ENCODE measurements at regions not wholly inside any gene's neighbourhood (a gene's known extent, or its start where the extent isn't known, plus 50 kb on each side); places are given as distances from the start of the nearest gene placed in this dataset.

- H3K4me3 ChIP-seq, result no peak overlapping the region
- no peaks in the 10 kb centered on the region for H3K36me3 ChIP-seq (replicated peaks; ENCODE audit: insufficient read depth, low read depth)
- TF ChIP-seq EZH2phosphoT487 (IDR thresholded peaks at IDR 0.05; ENCODE audit: low read depth, severe bottlenecking, unreplicated experiment) (no peak), CTCF (IDR thresholded peaks at IDR 0.05; ENCODE audit: poor library complexity) (no peak), EZH2 (IDR thresholded peaks at IDR 0.05; ENCODE audit: borderline replicate concordance) (no peak)
- H3K27me3 ChIP-seq, result no peaks in the 10 kb centered on the region
- H3K9me3 ChIP-seq (ENCODE audit: low read depth), result no peaks in the 10 kb centered on the region
- H3K9me2 ChIP-seq (replicated peaks; ENCODE audit: insufficient read depth), result no peaks in the 10 kb centered on the region
- no peaks in the 10 kb centered on the region for H3K4me1 ChIP-seq (ENCODE audit: insufficient read depth)
- H4K20me1 ChIP-seq (ENCODE audit: insufficient read depth, poor library complexity, severe bottlenecking), result no peaks in the 10 kb centered on the region
- 86% methylated on average over 2 of the region's 2 CpGs for WGBS (ENCODE audit: low lambda C conversion rate, missing lambda C conversion rate)
- H3K27ac ChIP-seq, result no peak overlapping the region
- no peak for DNase-seq (ENCODE audit: low spot score)
- H2AFZ ChIP-seq, result no peak overlapping the region
- H3K4me2 ChIP-seq, result no peak overlapping the region
- no peaks in the 10 kb centered on the region for H3K79me2 ChIP-seq
Observed at GRCh38 chr2:74735009-74735408, 81.0 kb downstream of the SEMA4F start.

- H2AFZ ChIP-seq, result no peak overlapping the region
- no peak overlapping the region for H3K4me2 ChIP-seq
- no peak overlapping the region for H3K4me3 ChIP-seq
Observed at GRCh38 chr2:74735564-74735963, 81.5 kb downstream of the SEMA4F start.

GRCh38 chr2:74736589-74736988 is 82.5 kb downstream of the SEMA4F start:
- no peak overlapping the region for H2AFZ ChIP-seq
- no peak for TF ChIP-seq EZH2phosphoT487 (IDR thresholded peaks at IDR 0.05; ENCODE audit: low read depth, severe bottlenecking, unreplicated experiment)
- TF ChIP-seq EZH2 (IDR thresholded peaks at IDR 0.05; ENCODE audit: borderline replicate concordance), result no peak
- no peak for TF ChIP-seq CTCF (IDR thresholded peaks at IDR 0.05; ENCODE audit: poor library complexity)
- 75% methylated on average over 2 of the region's 2 CpGs for WGBS (ENCODE audit: low lambda C conversion rate, missing lambda C conversion rate)
- peaks cover 5% of the 10 kb centered on the region for H3K4me1 ChIP-seq (ENCODE audit: insufficient read depth)
- H3K9me2 ChIP-seq (replicated peaks; ENCODE audit: insufficient read depth), result no peaks in the 10 kb centered on the region
- no peaks in the 10 kb centered on the region for H3K9me3 ChIP-seq (ENCODE audit: low read depth)
- no peak overlapping the region for H3K4me3 ChIP-seq
- no peaks in the 10 kb centered on the region for H3K79me2 ChIP-seq
- H3K27ac ChIP-seq, result no peak overlapping the region
- H3K4me2 ChIP-seq, result no peak overlapping the region
- H3K36me3 ChIP-seq (replicated peaks; ENCODE audit: insufficient read depth, low read depth), result no peaks in the 10 kb centered on the region
- no peak for DNase-seq (ENCODE audit: low spot score)
- no peaks in the 10 kb centered on the region for H3K27me3 ChIP-seq
- H4K20me1 ChIP-seq (ENCODE audit: insufficient read depth, poor library complexity, severe bottlenecking), result no peaks in the 10 kb centered on the region

More at GRCh38 chr2:74735564-74735963, 81.5 kb downstream of the SEMA4F start:
- Histone ChIP-seq H3K79me2 (no peaks in the 10 kb centered on the region), H4K20me1 (ENCODE audit: insufficient read depth, poor library complexity, severe bottlenecking) (no peaks in the 10 kb centered on the region), H3K9me2 (replicated peaks; ENCODE audit: insufficient read depth) (no peaks in the 10 kb centered on the region), H3K9me3 (ENCODE audit: low read depth) (no peaks in the 10 kb centered on the region), H3K27me3 (no peaks in the 10 kb centered on the region), H3K27ac (no peak overlapping the region), H3K36me3 (replicated peaks; ENCODE audit: insufficient read depth, low read depth) (no peaks in the 10 kb centered on the region), H3K4me1 (ENCODE audit: insufficient read depth) (no peaks in the 10 kb centered on the region)
- 68% methylated on average over 3 of the region's 3 CpGs for WGBS (ENCODE audit: low lambda C conversion rate, missing lambda C conversion rate)
- no peak for DNase-seq (ENCODE audit: low spot score)
- no peak for TF ChIP-seq CTCF (IDR thresholded peaks at IDR 0.05; ENCODE audit: poor library complexity)
- TF ChIP-seq EZH2phosphoT487 (IDR thresholded peaks at IDR 0.05; ENCODE audit: low read depth, severe bottlenecking, unreplicated experiment), result no peak
- TF ChIP-seq EZH2 (IDR thresholded peaks at IDR 0.05; ENCODE audit: borderline replicate concordance), result no peak

GRCh38 chr2:74738586-74738985 is 84.5 kb downstream of the SEMA4F start:
- Histone ChIP-seq H3K27ac (no peak overlapping the region), H3K79me2 (no peaks in the 10 kb centered on the region), H3K9me2 (replicated peaks; ENCODE audit: insufficient read depth) (peaks cover 3% of the 10 kb centered on the region), H3K4me1 (ENCODE audit: insufficient read depth) (peaks cover 5% of the 10 kb centered on the region), H3K4me2 (no peak overlapping the region), H4K20me1 (ENCODE audit: insufficient read depth, poor library complexity, severe bottlenecking) (no peaks in the 10 kb centered on the region), H3K27me3 (no peaks in the 10 kb centered on the region), H3K9me3 (ENCODE audit: low read depth) (no peaks in the 10 kb centered on the region), H3K36me3 (replicated peaks; ENCODE audit: insufficient read depth, low read depth) (no peaks in the 10 kb centered on the region), H3K4me3 (no peak overlapping the region), H2AFZ (no peak overlapping the region)
- no peak for DNase-seq (ENCODE audit: low spot score)
- TF ChIP-seq EZH2 (IDR thresholded peaks at IDR 0.05; ENCODE audit: borderline replicate concordance), result no peak
- no peak for TF ChIP-seq EZH2phosphoT487 (IDR thresholded peaks at IDR 0.05; ENCODE audit: low read depth, severe bottlenecking, unreplicated experiment)
- no peak for TF ChIP-seq CTCF (IDR thresholded peaks at IDR 0.05; ENCODE audit: poor library complexity)
- WGBS (ENCODE audit: low lambda C conversion rate, missing lambda C conversion rate), result 58% methylated on average over 6 of the region's 6 CpGs
